HG03066 (cell line): ENCODE measurements at regions not wholly inside any gene's neighbourhood (a gene's known extent, or its start where the extent isn't known, plus 50 kb on each side); places are given as distances from the start of the nearest gene placed in this dataset.

Experiments
- ATAC-seq: cut with Tn5 transposase; IDR thresholded peaks from one replicate; pipeline ENCODE4 v1.9.1; 2021; ENCODE audit warnings: low read depth; ENCODE audit not compliant: unreplicated experiment

- no peak for ATAC-seq
Observed at GRCh38 chr1:212525479-212526110, 83.0 kb upstream of the ATF3 start.

- ATAC-seq, result no peak
Observed at GRCh38 chr1:212526111-212526491, 82.5 kb upstream of the ATF3 start.

- no peak for ATAC-seq
Observed at GRCh38 chr1:212528501-212528900, 80.1 kb upstream of the ATF3 start.

GRCh38 chr1:212529211-212529741, 79.3 kb upstream of the ATF3 start:
- no peak for ATAC-seq

GRCh38 chr1:212531267-212531666, 77.3 kb upstream of the ATF3 start:
- ATAC-seq, result no peak

- no peak for ATAC-seq
Observed at GRCh38 chr1:212531796-212532195, 76.8 kb upstream of the ATF3 start.

- no peak for ATAC-seq
Observed at GRCh38 chr1:212532469-212533147, 76.0 kb upstream of the ATF3 start.

- no peak for ATAC-seq
Observed at GRCh38 chr1:212533148-212533517, 75.4 kb upstream of the ATF3 start.

- ATAC-seq, result no peak
Observed at GRCh38 chr1:212536586-212536985, 72.0 kb upstream of the ATF3 start.

- no peak for ATAC-seq
Observed at GRCh38 chr1:212537610-212538009, 71.0 kb upstream of the ATF3 start.

- no peak for ATAC-seq
Observed at GRCh38 chr1:212539737-212540430, 68.7 kb upstream of the ATF3 start.

- no peak for ATAC-seq
Observed at GRCh38 chr1:212542761-212543187, 65.8 kb upstream of the ATF3 start.

- ATAC-seq, result no peak
Observed at GRCh38 chr1:212544110-212544509, 64.5 kb upstream of the ATF3 start.

GRCh38 chr1:212545941-212546635, 62.5 kb upstream of the ATF3 start:
- no peak for ATAC-seq

- ATAC-seq, result no peak
Observed at GRCh38 chr1:212549503-212550017, 59.0 kb upstream of the ATF3 start.

GRCh38 chr1:212551929-212552328, 56.6 kb upstream of the ATF3 start:
- no peak for ATAC-seq

GRCh38 chr1:212553676-212554075, 54.9 kb upstream of the ATF3 start:
- no peak for ATAC-seq

- no peak for ATAC-seq
Observed at GRCh38 chr1:212554401-212554800, 54.2 kb upstream of the ATF3 start.

- no peak for ATAC-seq
Observed at GRCh38 chr1:212555426-212555825, 53.1 kb upstream of the ATF3 start.

- no peak for ATAC-seq
Observed at GRCh38 chr1:212556822-212557549, 51.6 kb upstream of the ATF3 start.
